ENCODE measurements at regions not wholly inside any gene's neighbourhood (a gene's known extent, or its start where the extent isn't known, plus 50 kb on each side); places are given as distances from the start of the nearest gene placed in this dataset.

- ATAC-seq = no peak
- TF ChIP-seq SNAI2 (CRISPR knock-in tag; IDR thresholded peaks at IDR 0.05) = no peak
- TF ChIP-seq BACH2 (CRISPR knock-in tag; IDR thresholded peaks at IDR 0.05; ENCODE audit: borderline replicate concordance) = no peak
- TF ChIP-seq PPARA (CRISPR knock-in tag; IDR thresholded peaks at IDR 0.05; ENCODE audit: borderline replicate concordance) = no peak
- TF ChIP-seq ZFP3 (CRISPR knock-in tag; IDR thresholded peaks at IDR 0.05) = no peak
- no peak for TF ChIP-seq GLIS3 (CRISPR knock-in tag; IDR thresholded peaks at IDR 0.05)
These were observed 670.8 kb downstream of the PCDH17 start for GRCh38 chr13:58302349-58302748.

DNA sequence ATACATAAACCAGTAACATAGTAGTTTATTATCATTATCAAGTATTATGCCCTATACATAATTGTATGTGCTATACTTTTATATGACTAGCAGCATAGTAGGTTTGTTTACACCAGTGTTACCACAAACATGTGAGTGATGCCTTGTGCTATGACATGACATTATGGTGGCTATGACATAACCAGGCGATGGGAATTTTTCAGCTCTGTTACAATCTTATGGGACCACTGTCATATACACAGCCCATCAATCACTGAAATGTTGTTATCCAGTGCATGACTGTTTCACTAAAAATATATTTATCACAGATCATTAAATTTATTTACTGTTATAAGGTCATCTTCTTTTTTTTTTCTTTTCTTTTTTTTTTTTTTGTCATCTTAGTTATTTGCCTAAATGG, 674.5 kb downstream of the PCDH17 start:
- TF ChIP-seq SNAI2 (CRISPR knock-in tag; IDR thresholded peaks at IDR 0.05) (no peak), PPARA (CRISPR knock-in tag; IDR thresholded peaks at IDR 0.05; ENCODE audit: borderline replicate concordance) (no peak), BACH2 (CRISPR knock-in tag; IDR thresholded peaks at IDR 0.05; ENCODE audit: borderline replicate concordance) (no peak)
- ATAC-seq = no peak

GRCh38 chr13:58313219-58313618, 681.7 kb downstream of the PCDH17 start:
- no peak for ATAC-seq
- TF ChIP-seq ZFP3 (CRISPR knock-in tag; IDR thresholded peaks at IDR 0.05) = no peak
- no peak for TF ChIP-seq BACH2 (CRISPR knock-in tag; IDR thresholded peaks at IDR 0.05; ENCODE audit: borderline replicate concordance)
- TF ChIP-seq, protein P1, sequence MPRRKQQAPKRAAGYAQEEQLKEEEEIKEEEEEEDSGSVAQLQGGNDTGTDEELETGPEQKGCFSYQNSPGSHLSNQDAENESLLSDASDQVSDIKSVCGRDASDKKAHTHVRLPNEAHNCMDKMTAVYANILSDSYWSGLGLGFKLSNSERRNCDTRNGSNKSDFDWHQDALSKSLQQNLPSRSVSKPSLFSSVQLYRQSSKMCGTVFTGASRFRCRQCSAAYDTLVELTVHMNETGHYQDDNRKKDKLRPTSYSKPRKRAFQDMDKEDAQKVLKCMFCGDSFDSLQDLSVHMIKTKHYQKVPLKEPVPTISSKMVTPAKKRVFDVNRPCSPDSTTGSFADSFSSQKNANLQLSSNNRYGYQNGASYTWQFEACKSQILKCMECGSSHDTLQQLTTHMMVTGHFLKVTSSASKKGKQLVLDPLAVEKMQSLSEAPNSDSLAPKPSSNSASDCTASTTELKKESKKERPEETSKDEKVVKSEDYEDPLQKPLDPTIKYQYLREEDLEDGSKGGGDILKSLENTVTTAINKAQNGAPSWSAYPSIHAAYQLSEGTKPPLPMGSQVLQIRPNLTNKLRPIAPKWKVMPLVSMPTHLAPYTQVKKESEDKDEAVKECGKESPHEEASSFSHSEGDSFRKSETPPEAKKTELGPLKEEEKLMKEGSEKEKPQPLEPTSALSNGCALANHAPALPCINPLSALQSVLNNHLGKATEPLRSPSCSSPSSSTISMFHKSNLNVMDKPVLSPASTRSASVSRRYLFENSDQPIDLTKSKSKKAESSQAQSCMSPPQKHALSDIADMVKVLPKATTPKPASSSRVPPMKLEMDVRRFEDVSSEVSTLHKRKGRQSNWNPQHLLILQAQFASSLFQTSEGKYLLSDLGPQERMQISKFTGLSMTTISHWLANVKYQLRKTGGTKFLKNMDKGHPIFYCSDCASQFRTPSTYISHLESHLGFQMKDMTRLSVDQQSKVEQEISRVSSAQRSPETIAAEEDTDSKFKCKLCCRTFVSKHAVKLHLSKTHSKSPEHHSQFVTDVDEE (CRISPR knock-in tag; IDR thresholded peaks at IDR 0.05) = no peak
- TF ChIP-seq ZFP30 (CRISPR knock-in tag; IDR thresholded peaks at IDR 0.05) = no peak

DNA sequence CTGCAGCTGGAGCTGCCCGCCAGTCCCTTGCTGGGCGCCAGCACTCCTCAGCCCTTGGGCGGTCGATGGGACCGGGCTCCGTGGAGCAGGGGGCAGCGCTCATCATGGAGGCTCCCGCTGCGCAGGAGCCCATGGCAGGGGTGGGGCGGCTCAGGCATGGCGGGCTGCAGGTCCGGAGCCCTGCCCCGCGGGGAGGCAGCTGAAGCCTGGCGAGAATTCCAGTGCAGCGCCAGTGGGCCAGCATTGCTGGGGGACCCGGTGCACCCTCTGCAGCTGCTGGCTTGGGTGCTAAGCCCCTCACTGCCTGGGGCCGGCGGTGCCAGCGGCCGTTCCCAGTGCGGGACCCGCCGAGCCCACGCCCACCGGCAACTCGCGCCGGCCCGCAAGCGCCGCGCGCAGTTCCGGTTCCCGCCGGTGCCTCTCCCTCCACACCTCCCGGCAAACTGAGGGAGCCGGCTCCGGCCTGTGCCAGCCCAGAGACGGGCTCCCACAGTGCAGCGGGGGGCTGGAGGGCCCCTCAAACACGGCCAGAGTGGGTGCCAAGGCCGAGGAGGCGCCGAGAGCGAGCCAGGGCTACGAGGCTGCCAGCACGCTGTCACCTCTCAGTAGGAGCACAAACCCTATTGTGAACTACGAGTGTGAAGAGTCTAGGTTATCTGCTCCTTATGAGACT, 687.1 kb downstream of the PCDH17 start:
- TF ChIP-seq TOX (CRISPR knock-in tag; IDR thresholded peaks at IDR 0.05; ENCODE audit: borderline replicate concordance) = no peak
- no peak for TF ChIP-seq SNAI2 (CRISPR knock-in tag; IDR thresholded peaks at IDR 0.05)
- no peak for TF ChIP-seq ZNF565 (CRISPR knock-in tag; conservative IDR thresholded peaks at IDR 0.05; ENCODE audit: low read depth)
- TF ChIP-seq ESRRG (CRISPR knock-in tag; IDR thresholded peaks at IDR 0.05) = no peak
- no peak for TF ChIP-seq PPARA (CRISPR knock-in tag; IDR thresholded peaks at IDR 0.05; ENCODE audit: borderline replicate concordance)
- TF ChIP-seq BACH2 (CRISPR knock-in tag; IDR thresholded peaks at IDR 0.05; ENCODE audit: borderline replicate concordance) = no peak
- TF ChIP-seq ZFP30 (CRISPR knock-in tag; IDR thresholded peaks at IDR 0.05) = no peak
- no peak for TF ChIP-seq ZNF70 (CRISPR knock-in tag; IDR thresholded peaks at IDR 0.05)
- TF ChIP-seq RARB (CRISPR knock-in tag; IDR thresholded peaks at IDR 0.05) = no peak
- no peak for TF ChIP-seq ISL1 (CRISPR knock-in tag; IDR thresholded peaks at IDR 0.05)
- no peak for TF ChIP-seq ARNTL (CRISPR knock-in tag; IDR thresholded peaks at IDR 0.05; ENCODE audit: borderline replicate concordance, low read depth)
- TF ChIP-seq POU6F1 (CRISPR knock-in tag; IDR thresholded peaks at IDR 0.05; ENCODE audit: borderline replicate concordance, low read depth) = no peak
- no peak for TF ChIP-seq ZFP3 (CRISPR knock-in tag; IDR thresholded peaks at IDR 0.05)
- no peak for TF ChIP-seq ZNF8 (CRISPR knock-in tag; IDR thresholded peaks at IDR 0.05)
- ATAC-seq = no peak

- TF ChIP-seq PPARA (CRISPR knock-in tag; IDR thresholded peaks at IDR 0.05; ENCODE audit: borderline replicate concordance) (no peak), CSRNP3 (CRISPR knock-in tag; IDR thresholded peaks at IDR 0.05) (no peak), ZC3H10 (CRISPR knock-in tag; IDR thresholded peaks at IDR 0.05) (no peak), RARB (CRISPR knock-in tag; IDR thresholded peaks at IDR 0.05) (no peak), ZFP30 (CRISPR knock-in tag; IDR thresholded peaks at IDR 0.05) (no peak), POU6F1 (CRISPR knock-in tag; IDR thresholded peaks at IDR 0.05; ENCODE audit: borderline replicate concordance, low read depth) (no peak), ZNF70 (CRISPR knock-in tag; IDR thresholded peaks at IDR 0.05) (no peak), ZFP3 (CRISPR knock-in tag; IDR thresholded peaks at IDR 0.05) (no peak), PATZ1 (CRISPR knock-in tag; IDR thresholded peaks at IDR 0.05; ENCODE audit: borderline replicate concordance) (no peak), OSR1 (CRISPR knock-in tag; IDR thresholded peaks at IDR 0.05) (no peak), BACH2 (CRISPR knock-in tag; IDR thresholded peaks at IDR 0.05; ENCODE audit: borderline replicate concordance) (no peak), GLIS3 (CRISPR knock-in tag; IDR thresholded peaks at IDR 0.05) (no peak)
- TF ChIP-seq, protein P1 (CRISPR knock-in tag; IDR thresholded peaks at IDR 0.05) = no peak
- no peak for ATAC-seq
These were observed 692.6 kb downstream of the PCDH17 start for GRCh38 chr13:58324161-58324560.

Data from SK-N-SH treated with all-trans-retinoic acid at 6 μM for 48 hours (cell line).